MM.1S (cell line): ENCODE measurements at regions not wholly inside any gene's neighbourhood (a gene's known extent, or its start where the extent isn't known, plus 50 kb on each side); places are given as distances from the start of the nearest gene placed in this dataset.

Source experiments
- EZH2phosphoT487 ChIP-seq: fragments of 300-600 bp; sonication (generic); IDR thresholded peaks from 2 replicates; pipeline ENCODE4 v1.6.1; 2018; ENCODE audit warnings: antibody characterized with exemption, low read length
- TF ChIP-seq, protein P1 (sequence below): fragments of 300-600 bp; sonication (generic); IDR thresholded peaks from 2 replicates; pipeline ENCODE4 v1.5.1; 2016; ENCODE audit warnings: antibody characterized with exemption, low read length, mixed read lengths

DNA sequence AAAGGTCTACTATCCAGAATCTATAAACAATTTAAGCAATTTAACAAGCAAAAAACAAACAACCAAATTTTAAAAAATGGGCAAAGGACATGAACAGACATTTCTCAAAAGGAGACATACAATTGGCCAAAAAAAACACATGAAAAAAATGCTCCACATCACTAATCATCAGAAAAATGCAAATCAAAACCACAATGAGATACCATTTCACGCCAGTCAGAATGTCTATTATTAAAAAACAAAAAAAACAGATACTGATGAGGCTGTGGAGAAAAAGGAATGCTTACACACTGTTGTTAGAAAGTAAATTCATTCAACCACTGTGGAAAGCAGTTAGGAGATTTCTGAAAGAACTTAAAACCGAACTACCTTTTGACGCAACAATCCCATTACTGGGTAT, 66.4 kb upstream of the SESTD1 start:
- TF ChIP-seq, protein P1, sequence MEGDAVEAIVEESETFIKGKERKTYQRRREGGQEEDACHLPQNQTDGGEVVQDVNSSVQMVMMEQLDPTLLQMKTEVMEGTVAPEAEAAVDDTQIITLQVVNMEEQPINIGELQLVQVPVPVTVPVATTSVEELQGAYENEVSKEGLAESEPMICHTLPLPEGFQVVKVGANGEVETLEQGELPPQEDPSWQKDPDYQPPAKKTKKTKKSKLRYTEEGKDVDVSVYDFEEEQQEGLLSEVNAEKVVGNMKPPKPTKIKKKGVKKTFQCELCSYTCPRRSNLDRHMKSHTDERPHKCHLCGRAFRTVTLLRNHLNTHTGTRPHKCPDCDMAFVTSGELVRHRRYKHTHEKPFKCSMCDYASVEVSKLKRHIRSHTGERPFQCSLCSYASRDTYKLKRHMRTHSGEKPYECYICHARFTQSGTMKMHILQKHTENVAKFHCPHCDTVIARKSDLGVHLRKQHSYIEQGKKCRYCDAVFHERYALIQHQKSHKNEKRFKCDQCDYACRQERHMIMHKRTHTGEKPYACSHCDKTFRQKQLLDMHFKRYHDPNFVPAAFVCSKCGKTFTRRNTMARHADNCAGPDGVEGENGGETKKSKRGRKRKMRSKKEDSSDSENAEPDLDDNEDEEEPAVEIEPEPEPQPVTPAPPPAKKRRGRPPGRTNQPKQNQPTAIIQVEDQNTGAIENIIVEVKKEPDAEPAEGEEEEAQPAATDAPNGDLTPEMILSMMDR, result no peak
- no peak for TF ChIP-seq EZH2phosphoT487
